HG03175 (cell line): ENCODE measurements at regions not wholly inside any gene's neighbourhood (a gene's known extent, or its start where the extent isn't known, plus 50 kb on each side); places are given as distances from the start of the nearest gene placed in this dataset.
"Not testable (repeated sequence)": the region's sequence is repeated elsewhere in the genome, so short reads cannot be mapped to it uniquely, and the experiment has no call there.

Experiments used
- ATAC-seq: cut with Tn5 transposase; IDR thresholded peaks from one replicate; pipeline ENCODE4 v1.9.1; 2021; ENCODE audit warnings: mild to moderate bottlenecking, moderate library complexity; ENCODE audit not compliant: unreplicated experiment

DNA sequence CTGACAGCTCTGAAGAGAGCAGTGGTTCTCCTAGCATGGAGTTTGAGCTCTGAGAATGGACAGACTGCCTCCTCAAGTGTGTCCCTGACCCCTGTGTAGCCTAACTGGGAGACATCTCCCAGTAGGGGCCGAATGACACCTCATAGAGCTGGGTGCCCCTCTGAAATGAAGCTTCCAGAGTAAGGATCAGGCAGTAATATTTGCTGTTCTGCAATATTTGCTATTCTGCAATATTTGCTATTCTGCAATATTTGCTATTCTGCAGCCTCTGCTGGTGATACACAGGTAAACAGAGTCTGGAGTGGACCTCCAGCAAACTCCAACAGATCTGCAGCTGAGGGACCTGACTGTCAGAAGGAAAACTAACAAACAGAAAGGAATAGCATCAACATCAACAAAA lies 105.5 kb downstream of the BUD13 start:
- not testable (repeated sequence) for ATAC-seq

DNA sequence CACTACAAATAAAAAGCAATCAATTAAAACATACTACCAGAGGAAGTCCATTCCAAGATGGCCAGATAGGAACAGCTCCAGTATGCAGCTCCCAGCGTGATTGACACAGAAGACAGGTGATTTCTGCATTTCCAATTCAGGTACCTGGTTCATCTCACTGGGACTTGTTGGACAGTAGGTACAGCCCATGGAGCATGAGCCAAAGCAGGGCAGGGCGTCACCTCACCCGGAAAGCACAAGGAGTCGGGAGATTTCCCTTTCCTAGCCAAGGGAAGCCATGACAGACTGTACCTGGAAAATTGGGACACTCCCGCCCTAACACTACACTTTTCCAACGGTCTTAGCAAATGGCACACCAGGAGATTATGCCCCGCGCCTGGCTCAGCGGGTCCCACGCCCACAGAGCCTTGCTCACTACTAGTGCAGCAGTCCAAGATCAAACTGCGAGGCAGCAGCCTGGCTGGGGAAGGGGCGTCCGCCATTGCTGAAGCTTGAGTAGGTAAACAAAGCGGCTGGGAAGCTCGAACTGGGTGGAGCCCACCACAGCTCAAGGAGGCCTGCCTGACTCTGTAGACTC lies 106.0 kb downstream of the BUD13 start:
- ATAC-seq: not testable (repeated sequence)

DNA sequence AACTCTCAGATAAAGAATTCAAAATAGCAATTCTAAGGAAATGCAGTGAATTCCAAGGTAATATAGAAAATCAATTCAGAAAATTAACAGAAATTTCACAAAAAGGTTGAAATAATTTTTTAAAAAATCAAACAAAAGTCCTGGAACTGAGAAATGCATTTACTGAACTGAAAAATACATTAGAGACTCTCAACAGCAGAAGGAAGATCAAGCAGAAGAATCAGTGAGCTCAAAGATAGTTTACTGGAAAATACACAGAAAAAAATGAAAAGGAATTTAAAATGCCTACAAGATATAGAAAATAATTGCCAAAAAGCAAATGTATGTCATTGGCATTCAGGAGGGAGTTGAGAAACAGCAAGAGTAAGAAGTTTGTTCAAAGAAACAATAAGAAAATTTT lies 107.3 kb downstream of the BUD13 start:
- ATAC-seq: no peak

DNA sequence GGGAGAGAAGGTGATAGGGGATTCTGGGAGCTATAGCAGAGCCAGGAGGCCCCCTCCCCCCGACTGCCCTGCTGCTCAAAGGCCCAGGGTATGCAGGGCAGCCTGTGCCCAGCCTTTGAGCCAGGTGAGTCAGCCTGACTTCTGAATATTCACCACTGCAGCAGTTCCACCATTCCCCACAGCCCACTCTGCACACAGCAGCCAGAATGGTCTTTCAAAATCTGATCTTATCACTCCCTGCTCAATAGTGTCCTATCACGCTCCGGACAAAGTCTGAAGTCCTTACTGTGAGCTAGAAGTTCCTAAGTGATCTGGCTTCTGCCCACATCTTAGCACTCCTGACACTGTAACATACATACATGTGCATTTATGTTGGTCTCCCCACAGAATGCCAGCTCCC lies 111.7 kb downstream of the BUD13 start:
- no peak for ATAC-seq

DNA sequence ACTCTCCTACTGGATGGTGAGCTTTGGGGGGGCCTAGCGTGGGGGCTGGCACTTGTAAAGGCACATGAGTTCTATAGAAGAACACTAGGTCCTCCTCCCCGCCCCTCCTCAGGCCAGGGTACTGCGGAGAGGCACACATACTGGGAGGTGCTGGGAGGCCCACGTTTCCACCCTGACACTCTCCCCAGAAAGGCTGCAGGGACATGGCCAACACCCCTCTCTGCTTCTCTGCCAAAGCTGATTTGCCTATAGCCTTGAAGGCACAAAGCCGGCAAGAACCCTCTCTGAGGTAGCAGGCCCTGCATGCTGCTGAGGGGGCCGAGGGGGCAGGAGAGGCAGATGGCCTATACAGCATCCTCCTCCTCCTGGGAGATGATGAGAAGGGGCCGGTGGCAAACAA lies 112.8 kb downstream of the BUD13 start:
- ATAC-seq: no peak

DNA sequence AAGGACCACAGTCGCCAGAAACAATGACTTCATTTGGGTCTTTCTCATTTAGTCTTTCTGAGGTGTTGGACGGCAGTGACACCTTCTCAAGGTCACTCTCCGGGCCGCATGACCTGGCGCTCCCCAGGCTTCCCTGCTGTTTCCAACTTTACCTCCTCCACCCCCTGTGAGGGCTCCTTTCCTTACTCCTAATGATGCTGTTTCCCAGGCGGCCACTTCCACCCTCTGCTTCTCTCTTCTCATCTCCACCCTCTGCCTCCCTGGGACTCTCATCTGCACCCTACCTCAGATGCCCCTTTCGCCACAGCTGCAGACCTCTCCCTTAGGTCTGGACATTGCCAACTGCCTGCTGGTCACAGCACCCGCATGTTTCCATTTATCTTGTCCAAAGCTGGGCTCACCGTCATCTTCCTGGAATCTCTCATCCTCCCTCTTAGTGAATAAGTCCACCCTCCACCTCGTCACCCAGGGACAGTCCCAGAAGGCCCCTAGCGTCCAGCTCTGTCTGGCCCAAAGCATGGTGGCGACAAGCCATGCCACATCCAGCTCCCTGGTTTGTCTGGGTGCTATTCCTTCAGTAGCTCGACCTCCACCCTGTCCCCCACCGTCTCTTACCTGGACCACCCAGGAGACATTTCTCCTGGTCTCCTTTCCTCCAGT lies 113.8 kb downstream of the BUD13 start:
- no peak for ATAC-seq

DNA sequence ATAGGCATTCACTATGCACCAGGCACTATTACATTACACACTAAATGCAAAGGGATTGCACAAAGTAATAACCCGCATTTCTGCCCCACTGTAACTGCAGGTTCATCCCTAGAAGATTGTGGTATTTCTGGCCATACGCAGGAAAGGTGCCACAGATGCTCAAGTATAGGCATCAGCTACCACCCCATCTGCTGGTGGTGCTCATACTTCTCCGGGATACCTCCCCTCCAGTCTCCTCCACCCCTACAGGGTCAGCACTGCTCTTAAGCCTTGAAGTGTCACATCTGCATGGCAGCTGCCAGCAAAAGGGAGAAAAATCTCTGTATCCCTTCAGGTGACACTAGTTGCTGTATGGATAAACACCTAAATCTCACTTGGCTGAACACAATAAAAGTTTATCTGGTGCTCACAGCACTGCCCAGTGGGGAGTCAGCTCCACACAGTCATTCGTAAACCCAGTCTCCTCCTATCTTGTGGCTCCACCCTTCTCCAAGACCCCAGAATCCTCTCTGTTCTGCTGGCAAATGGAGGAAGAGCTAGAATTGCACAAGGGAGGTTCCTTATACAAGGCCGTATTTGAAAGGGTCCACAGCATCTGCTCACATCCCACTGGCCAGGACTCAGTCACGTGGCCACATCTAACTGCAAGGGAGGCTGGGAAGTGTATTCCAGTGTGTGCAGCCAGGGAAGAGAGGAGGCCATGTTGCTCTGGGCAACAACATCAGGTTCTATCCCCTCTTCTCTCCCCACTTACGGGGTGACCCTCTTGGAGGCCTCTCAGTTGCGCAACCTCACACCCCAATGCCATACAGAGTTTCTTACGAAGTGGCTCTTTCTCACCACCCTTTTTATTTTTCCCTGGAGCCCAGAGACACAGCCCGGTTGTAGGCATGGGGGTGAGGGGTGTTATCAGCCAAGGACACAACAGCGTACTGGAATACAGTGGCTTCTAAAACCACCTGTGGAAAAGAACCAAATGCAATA lies 114.7 kb downstream of the BUD13 start:
- ATAC-seq: no peak

DNA sequence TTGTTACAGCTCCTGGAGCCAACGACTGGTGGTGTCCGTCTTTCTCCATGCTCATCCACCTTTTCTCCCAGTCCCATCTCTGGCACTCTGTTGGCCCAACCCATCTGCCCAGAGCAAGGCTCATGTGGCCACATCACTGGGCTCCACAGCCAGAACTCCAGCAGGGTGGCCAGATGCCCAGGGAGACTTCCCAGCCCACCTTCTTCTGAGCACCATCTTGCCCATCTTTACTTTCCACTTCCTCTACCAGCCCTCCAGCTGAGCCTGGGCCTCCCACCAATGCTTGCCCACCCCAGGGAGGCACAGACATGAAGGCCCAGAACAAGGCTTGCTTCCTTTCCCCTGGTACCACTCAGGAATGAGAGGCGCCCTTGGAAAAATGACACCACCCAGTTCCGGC lies 116.8 kb downstream of the BUD13 start:
- no peak for ATAC-seq

DNA sequence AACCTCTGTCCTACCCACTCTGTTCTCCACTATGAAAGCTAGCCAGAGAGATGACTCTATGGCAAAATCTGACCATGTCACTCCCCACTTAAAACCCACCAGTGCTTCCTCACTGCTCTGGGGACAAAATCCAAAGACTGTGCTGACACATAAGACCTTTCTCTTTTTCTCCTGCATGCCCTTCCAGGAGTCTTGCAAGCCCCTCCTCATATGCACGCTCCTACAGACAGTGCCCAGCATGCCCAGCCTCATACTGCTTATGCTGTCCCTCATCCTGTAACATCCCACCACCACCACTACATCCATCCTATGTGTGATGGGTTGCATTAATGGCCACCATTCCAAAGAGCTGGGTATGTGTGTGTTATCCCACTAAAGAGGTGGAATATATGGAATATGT lies 118.3 kb downstream of the BUD13 start:
- no peak for ATAC-seq

DNA sequence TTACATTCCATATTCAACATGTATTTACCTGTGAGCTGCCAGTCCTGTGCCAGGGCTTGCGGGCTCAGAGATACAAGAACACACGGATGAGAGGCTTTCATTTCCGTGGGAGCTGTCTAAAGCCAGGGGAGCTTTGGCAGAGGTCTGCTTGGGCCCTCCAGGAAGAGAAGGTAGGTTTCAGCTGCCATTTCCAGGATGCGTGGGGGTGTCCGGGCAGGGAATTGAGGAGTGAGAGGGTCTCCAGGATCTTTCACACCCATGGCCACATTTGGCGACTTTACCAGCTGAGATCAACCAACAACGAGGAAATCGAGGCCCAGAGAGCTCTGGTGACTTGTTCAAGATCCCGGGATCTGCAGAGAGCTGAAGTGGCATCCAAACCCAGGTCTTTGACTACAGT lies 119.6 kb downstream of the BUD13 start:
- no peak for ATAC-seq

DNA sequence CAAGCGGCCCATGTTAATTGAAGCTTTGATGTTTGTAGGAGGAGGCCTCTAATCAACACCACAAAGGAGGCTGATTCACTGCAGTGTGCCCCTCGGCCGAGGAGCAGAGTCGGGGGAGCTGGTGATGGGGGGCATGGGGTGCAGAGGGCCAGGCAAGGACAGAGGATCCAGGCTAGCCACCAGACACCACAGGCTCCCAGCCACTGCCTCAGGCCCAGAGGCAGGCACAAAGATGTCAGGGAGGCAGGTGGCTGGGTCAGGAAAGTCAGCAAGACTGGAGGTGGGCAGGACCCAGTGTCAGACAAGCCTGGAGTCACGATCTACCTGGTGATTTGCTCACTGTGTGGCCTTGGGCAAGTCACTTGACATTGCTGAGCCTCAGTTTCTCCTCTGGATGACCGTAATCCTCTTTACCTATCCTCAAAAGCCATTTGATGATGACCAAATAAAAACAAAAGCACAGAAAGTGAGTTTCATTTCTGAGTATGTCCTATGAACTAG lies 121.0 kb downstream of the BUD13 start:
- ATAC-seq: no peak

DNA sequence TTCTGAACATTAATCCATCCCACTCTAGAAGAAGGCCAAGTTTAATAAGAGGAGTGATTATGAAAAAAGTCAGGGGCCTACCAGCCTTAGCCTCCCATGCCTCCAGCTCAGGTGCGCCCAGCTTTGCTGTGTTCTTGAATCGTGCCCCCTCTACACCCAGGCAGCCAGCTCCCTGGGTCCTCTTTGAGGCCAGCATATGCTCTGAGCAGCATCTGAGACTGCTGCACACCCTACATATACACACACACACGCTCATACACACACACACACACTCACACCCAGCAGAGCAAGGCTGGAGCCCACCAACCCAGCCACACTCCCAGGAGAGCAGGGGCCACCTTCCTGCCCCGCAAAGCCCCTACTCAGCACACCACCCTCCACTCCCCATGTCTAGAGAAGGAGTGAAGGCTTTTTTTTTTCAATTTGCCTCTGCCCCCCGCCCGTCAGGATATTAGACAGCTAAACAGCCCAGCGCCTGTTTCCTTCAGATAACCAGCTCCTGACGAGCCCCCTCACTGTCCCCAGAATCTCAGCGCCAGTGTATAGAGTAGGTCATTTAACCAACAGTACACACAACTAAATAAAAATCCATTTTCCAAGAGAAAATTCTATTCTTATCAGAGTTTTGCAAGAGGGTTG lies 121.6 kb downstream of the BUD13 start:
- no peak for ATAC-seq

DNA sequence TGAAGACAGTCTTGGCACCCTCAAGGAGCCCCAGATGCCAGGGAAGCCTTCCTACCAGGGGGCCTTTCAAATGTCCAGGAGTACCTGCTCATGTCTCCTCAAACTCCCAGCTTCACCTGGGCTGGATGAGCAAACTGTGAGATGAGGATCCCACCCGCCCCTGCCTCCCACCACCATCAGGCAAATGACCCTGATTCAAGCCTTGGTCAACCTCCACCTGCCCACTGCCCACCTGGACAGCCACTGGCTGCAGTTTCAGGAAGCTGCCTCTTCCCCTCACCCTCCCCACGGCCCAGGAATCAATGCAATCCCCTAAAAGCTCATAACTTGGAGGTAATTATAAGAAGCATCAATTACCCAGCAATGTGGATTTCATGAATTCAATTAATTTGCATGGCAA lies 122.7 kb downstream of the BUD13 start:
- ATAC-seq: no peak

DNA sequence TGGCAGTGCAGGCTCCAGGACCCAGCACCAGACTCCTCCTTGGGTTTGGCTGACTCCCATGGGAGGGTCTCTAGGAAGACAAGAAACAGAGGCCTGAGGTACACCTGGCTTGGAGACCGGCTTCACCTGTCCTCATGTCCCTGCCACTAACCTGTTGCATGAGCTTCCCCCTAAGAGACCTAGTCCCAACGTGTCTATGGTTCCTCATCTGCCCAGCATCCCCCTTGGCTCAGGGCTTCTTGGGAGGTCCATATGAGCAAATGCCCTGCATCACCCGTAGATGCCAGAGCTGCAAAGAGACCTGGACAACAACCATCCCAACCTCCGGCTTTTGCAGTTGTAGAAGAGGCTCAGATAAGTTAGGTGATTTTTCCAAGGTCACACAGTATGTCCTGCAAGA lies 123.5 kb downstream of the BUD13 start:
- no peak for ATAC-seq

DNA sequence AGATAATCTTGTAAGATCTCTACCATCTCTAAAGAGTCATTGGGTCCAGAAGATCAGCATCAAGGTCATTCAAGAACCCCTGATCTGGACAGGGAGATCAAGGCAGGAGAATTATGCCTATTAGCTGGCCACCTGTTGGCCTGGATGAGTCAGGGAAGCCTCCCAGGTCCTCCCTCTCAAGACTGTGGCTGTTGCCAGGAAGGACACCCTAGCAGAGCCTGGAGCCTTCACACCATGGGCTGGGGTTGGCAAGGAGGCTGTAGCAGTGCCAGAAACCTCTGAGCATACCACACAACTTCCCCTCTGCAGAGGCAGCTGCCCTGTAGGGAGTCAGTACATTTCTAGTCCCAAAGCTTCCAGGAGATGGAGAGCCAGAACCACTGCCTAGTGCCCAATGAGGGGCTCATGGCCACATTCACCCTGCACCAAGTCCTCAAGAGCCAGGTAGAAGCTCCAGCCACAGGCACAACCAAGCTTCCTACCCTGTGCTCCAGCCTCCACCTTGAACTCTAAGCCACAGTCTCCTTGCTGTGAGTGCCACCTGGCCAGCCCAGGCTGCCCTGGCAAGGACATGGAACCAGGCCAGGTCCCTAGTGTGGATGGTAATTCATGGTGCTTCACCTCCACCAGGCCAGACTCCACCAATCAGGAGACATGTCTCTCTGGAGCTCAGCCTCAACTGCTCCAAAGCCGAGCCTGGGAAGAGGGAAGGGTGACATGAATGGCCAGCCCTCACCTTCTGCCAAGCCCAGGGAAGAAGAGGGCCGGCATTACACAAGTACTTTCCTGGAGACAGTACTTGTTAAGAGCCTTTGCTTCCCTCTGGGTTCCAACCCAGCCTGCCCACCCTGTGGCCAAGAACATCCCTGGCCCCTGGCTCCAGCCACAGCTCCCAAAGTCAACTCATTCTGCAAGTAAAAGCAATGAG lies 124.3 kb downstream of the BUD13 start:
- no peak for ATAC-seq

DNA sequence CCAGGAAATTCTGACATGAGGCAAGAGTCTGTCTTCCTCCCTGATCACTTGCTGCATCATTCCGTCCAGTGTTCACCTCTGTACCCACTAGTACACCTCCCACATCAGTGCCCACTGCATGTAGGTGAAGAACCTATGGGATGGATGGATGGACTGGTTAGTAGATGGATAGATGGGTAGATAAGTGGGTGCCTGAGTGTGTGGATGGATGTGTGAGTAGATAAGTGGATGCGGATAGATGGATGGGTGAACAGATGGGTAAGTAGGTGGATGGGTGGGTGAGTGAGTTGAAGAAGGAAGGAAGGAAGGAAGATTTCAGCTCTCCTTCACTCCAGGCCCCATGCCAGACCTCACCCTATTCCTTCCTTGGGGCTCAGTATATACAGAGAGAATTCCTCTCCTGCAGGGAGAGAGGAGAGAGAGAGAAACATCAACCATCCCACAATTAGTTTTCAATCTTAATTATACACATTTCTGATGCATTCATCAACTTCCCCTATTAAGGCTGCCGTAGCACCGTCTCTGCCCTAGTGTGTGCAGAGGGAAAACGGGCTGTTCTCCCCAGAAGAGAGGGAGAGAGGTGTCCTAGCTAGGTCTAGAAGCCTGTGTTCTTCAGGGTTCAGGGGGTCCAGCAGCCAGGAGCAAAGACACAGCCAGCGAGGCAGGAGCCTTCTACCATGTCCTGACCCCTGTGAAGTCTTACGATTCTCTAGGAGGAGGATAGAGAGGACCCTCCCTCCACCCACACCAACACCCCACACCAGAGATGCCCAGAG lies 125.3 kb downstream of the BUD13 start:
- ATAC-seq: no peak

DNA sequence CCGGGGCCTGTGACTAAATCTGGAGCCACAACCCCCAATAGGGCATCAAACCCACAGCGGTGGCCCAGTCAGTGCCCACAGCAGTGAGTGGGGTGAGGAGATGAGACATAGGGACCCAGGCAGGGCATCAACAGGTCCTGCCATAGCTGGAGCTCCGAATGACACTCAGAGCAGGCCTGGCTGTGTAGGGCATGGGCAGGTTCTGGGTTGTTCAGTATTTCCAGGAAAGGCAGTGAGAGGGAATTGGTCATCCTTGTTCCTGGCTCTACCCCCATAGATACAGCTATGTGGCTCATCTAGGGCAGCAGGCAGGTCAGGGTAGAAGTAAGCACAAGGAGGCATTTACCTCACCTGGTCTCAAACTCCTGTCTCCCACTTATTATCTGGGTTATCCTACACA lies 126.6 kb downstream of the BUD13 start:
- ATAC-seq: no peak

DNA sequence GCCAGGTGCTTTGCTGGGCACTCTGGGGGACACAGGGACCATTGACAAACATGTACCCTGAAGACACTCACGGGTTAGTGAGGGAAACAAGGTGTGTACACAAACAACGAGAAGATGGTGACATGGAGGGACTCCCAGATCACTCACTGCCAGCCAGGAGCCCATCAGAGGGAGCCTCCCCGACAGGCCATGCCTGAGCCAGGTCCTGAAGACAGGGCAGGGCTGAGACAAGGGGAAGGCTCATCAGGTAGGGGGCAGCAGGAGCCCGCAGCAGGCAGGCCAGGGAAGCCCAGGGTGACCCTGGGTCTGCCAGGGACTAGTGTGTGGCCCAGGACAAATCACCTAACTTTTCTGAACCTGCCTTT lies 127.9 kb downstream of the BUD13 start:
- ATAC-seq: no peak

DNA sequence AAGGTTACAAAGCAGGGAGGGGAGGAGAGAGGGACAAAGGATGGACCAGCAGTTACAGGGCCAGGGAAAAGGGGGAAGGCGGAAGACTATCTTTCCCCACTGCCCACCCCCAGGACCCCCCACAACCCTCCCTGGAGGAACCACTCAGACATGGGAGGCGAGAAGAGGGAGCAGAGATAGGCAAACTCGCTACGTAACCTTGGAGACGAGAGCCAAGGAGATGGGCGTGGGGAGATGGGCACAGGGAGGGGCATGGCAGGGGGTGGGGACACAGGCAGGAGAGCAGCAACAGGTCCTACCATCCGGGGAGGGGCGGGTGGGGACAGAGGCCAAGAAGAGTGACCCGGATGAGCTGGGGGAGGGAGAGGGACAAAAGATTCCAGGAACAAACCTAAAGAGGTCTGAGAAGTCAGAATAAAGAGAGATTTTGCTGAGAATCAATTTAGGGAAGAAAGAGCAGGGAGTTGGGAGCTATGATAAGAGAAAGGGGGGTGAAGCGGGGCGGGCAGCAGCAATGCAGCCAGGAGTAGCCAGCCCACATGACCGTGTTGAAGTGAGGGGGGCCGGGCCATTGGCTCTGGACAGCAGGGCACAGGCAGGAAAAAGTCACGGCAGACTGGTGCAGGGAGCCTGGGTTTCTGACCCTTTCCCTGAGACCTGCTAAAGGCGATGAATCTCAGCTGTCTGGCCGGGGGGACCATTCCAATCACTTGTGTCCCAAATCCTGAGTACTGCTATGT lies 128.4 kb downstream of the BUD13 start:
- no peak for ATAC-seq
